Right lobe of liver (tissue), 6 donors: ENCODE measurements at regions not wholly inside any gene's neighbourhood (a gene's known extent, or its start where the extent isn't known, plus 50 kb on each side); places are given as distances from the start of the nearest gene placed in this dataset.

Source experiments
- ATAC-seq, 4 donors: fragments of 200-7000 bp; cut with Tn5 transposase; one replicate each; pipeline ENCODE4 v1.9.1; 2020; ENCODE audit warnings: mild to moderate bottlenecking in 4 of 4, moderate library complexity in 4 of 4
- DNase-seq, 3 donors: peaks; one replicate each; pipeline ENCODE4 v3.0.0-alpha.2; 2020
- H3K27ac ChIP-seq, 3 donors: fragments of 200-600 bp; one replicate each; pipeline ENCODE4 v1.8.0; 2022
- H3K27me3 ChIP-seq, 2 donors: fragments of 200-600 bp; one replicate each; pipeline ENCODE4 v1.8.0; 2022
- H3K36me3 ChIP-seq, 4 donors: fragments of 200-600 bp; sonication (generic) in 1 of 4; one replicate each; pipeline versions ENCODE4 v1.5.1 to v1.8.0; 2017 to 2022; ENCODE audit warnings: control low read depth in 1 of 4
- H3K4me1 ChIP-seq, 4 donors: fragments of 200-600 bp; sonication (generic) in 1 of 4; one replicate each; pipeline versions ENCODE4 v1.5.1 to v1.8.0; 2017 to 2022; ENCODE audit warnings: control low read depth in 1 of 4
- H3K4me3 ChIP-seq, 3 donors: fragments of 200-600 bp; one replicate each; pipeline ENCODE4 v1.8.0; 2022
- H3K9me3 ChIP-seq, 4 donors: fragments of 200-600 bp; sonication (generic) in 1 of 4; one replicate each; pipeline versions ENCODE4 v1.5.1 to v1.8.0; 2017 to 2022; ENCODE audit warnings: control low read depth in 1 of 4
- POLR2A ChIP-seq: fragments of 450-650 bp; IDR thresholded peaks from one replicate; pipeline ENCODE4 v1.6.1; 2017; ENCODE audit warnings: antibody characterized with exemption, mild to moderate bottlenecking
- WGBS: methylation state at CpG from one replicate; pipeline ENCODE4 v1.1.6; 2018; ENCODE audit warnings: low coverage, low lambda C conversion rate; ENCODE audit not compliant: insufficient coverage; ENCODE audit errors: missing lambda C conversion rate; 5-methylcytosine and 5-hydroxymethylcytosine counted together
- intact Hi-C, 2 donors: fragments of 100-400 bp; cut with DNase I; formaldehyde crosslinking; loops; one replicate each; pipeline versions ENCODE4 v1.11.2 to v1.14.1; 2022
- TF ChIP-seq, protein P1 (sequence below), 4 donors: fragments of 200-600 bp in 3 of 4; fragments of 450-650 bp in 1 of 4; IDR thresholded peaks; one replicate each; pipeline versions ENCODE4 v1.5.1 to v1.8.0; 2016 to 2022; ENCODE audit warnings: antibody characterized with exemption in 4 of 4, mild to moderate bottlenecking in 2 of 4
- donor health status: DM: no; HTN: yes; CAD: no.
- donor health status: DM: no; HTN: no; CAD: no.
- donor health status: DM: no; HTN: no; CAD: no.
- donor health status: DM: no; HTN: yes; CAD: no.
- donor health status: DM: no; HTN: yes; CAD: no.

- intact Hi-C loops = no loop called here
- DNase-seq (no peak), ATAC-seq (no peak)
- no peak overlapping the region for H3K4me3 ChIP-seq
- H3K27ac ChIP-seq = no peak overlapping the region
- no peaks in the 10 kb centered on the region for H3K27me3 ChIP-seq
- no peaks in the 10 kb centered on the region for H3K9me3 ChIP-seq
- H3K36me3 ChIP-seq = no peaks in the 10 kb centered on the region
- H3K4me1 ChIP-seq = no peaks in the 10 kb centered on the region
- WGBS = 80% methylated on average over 7 of the region's 9 CpGs
- TF ChIP-seq, protein P1, sequence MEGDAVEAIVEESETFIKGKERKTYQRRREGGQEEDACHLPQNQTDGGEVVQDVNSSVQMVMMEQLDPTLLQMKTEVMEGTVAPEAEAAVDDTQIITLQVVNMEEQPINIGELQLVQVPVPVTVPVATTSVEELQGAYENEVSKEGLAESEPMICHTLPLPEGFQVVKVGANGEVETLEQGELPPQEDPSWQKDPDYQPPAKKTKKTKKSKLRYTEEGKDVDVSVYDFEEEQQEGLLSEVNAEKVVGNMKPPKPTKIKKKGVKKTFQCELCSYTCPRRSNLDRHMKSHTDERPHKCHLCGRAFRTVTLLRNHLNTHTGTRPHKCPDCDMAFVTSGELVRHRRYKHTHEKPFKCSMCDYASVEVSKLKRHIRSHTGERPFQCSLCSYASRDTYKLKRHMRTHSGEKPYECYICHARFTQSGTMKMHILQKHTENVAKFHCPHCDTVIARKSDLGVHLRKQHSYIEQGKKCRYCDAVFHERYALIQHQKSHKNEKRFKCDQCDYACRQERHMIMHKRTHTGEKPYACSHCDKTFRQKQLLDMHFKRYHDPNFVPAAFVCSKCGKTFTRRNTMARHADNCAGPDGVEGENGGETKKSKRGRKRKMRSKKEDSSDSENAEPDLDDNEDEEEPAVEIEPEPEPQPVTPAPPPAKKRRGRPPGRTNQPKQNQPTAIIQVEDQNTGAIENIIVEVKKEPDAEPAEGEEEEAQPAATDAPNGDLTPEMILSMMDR (IDR thresholded peaks at IDR 0.05) = no peak
- TF ChIP-seq POLR2A = no peak
These were observed 589.2 kb upstream of the ZEB2 start for GRCh38 chr2:145108959-145109710.

GRCh38 chr2:145108361-145108778 lies 588.5 kb upstream of the ZEB2 start:
- no peaks in the 10 kb centered on the region for H3K4me1 ChIP-seq
- H3K9me3 ChIP-seq = no peaks in the 10 kb centered on the region
- ATAC-seq (peak in 3 of 4 donors; percentile 28 to 79 (median 61)), DNase-seq (peak in 1 of 3 donors; percentile 45)
- intact Hi-C loops = no loop called here
- H3K36me3 ChIP-seq = no peaks in the 10 kb centered on the region
- TF ChIP-seq POLR2A = no peak
- TF ChIP-seq, protein P1 (IDR thresholded peaks at IDR 0.05) = no peak
- 41% methylated on average over 10 of the region's 10 CpGs for WGBS
- H3K4me3 ChIP-seq = no peak overlapping the region
- no peak overlapping the region for H3K27ac ChIP-seq
- no peaks in the 10 kb centered on the region for H3K27me3 ChIP-seq

DNA sequence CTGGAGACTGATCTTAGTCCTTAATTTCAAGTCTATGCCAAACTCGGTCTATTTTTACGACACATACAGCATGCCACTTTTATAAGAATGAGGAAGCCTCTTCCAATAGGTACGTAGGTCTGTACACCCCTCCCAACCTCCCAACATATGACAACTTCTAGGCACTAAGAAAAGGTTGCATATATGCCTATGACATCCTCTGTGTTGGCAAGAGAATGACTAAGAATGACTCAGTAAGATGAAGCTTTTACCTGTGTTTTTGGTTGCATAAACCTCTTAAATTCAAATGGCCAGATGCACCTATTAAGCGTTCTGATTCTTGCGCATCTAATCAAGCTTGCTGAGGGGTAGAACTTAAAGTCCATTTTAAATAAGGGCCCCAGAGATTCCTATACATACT lies 586.4 kb upstream of the ZEB2 start:
- no peak for ATAC-seq
- Histone ChIP-seq H3K27ac (no peak overlapping the region), H3K4me1 (no peaks in the 10 kb centered on the region), H3K4me3 (no peak overlapping the region), H3K27me3 (no peaks in the 10 kb centered on the region), H3K9me3 (no peaks in the 10 kb centered on the region), H3K36me3 (no peaks in the 10 kb centered on the region)
- TF ChIP-seq, protein P1 (IDR thresholded peaks at IDR 0.05) = no peak
- TF ChIP-seq POLR2A = no peak
- intact Hi-C loops = no loop called here
- 79% methylated on average over 5 of the region's 5 CpGs for WGBS
- DNase-seq = no peak

DNA sequence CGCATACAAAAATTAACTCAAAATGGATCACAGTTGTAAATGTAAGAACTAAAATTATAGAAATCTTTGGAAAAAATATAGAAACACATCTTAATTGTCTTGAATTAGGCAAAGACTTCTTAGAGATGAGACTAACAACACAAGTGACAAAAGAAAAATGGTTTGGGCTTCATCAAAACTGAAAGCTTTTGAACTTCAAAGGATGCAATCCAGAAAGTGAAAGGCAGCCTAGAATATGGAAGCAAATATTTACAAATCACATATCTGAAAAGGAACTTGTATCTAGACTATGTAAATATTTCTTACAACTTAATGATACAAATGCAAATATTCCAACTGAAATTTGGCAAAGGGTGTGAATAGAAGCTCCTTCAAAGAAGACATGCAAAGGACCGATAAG lies 582.8 kb upstream of the ZEB2 start:
- H3K36me3 ChIP-seq = no peaks in the 10 kb centered on the region
- intact Hi-C loops = no loop called here
- ATAC-seq = no peak

More for the DNA sequence above, 582.8 kb upstream of the ZEB2 start:
- no peak overlapping the region for H3K4me3 ChIP-seq
- no peaks in the 10 kb centered on the region for H3K4me1 ChIP-seq
- no peak overlapping the region for H3K27ac ChIP-seq
- H3K9me3 ChIP-seq = no peaks in the 10 kb centered on the region
- WGBS = 78% methylated on average over 2 of the region's 2 CpGs
- TF ChIP-seq, protein P1 (IDR thresholded peaks at IDR 0.05) = no peak
- no peak for TF ChIP-seq POLR2A
- DNase-seq = no peak
- H3K27me3 ChIP-seq = no peaks in the 10 kb centered on the region
